HepG2 (cell line): ENCODE measurements at regions not wholly inside any gene's neighbourhood (a gene's known extent, or its start where the extent isn't known, plus 50 kb on each side); places are given as distances from the start of the nearest gene placed in this dataset.

Experiments
- ATAC-seq: fragments of 200-7000 bp; cut with Tn5 transposase; 3 replicates; pipeline ENCODE4 v1.9.1; 2020; ENCODE audit warnings: mild to moderate bottlenecking, moderate library complexity
- BruUV-seq: library from RNA; stranded (reverse); fragments of 400-500 nt; replicated peaks from 2 replicates; lab custom pipeline; 2021; lab: Mats Ljungman, UMichigan
- CTCF ChIA-PET: fragments of 300-600 bp; formaldehyde crosslinking; extraction: SDS; loops from one replicate; lab custom pipeline; 2021; ENCODE audit warnings: low total read pairs, inconsistent platforms, low intra/inter-chr PET ratio; lab: Yijun Ruan, JAX
- POLR2A ChIA-PET: fragments of 350-600 bp; sonication (Branson Sonifier 250); formaldehyde crosslinking; loops from one replicate; lab custom pipeline; 2020; ENCODE audit warnings: antibody characterized with exemption, inconsistent platforms; lab: Yijun Ruan, JAX
- DNase-seq: peaks from one replicate; pipeline ENCODE4 v3.0.0-alpha.2; 2015; ENCODE audit warnings: low spot score
- FAIRE-seq: peaks from 3 replicates; lab custom pipeline; 2011; peaks lifted over from hg19 to GRCh38; lab: Jason Lieb, UNC
- H2AFZ ChIP-seq: one replicate; pipeline ENCODE4 v1.6.1; 2011; ENCODE audit warnings: low read length, inconsistent platforms
- H3K27ac ChIP-seq: fragments of 300-600 bp; 3 replicates; pipeline ENCODE4 v1.8.0; 2011; ENCODE audit warnings: mixed run types, mild to moderate bottlenecking, mixed read lengths, low read length, inconsistent platforms; ENCODE audit not compliant: insufficient read depth; ENCODE audit errors: extremely low read length
- H3K27me3 ChIP-seq, 2 experiments: fragments of 200-600 bp in 1 of 2; 2 replicates in 1 of 2; 3 replicates in 1 of 2; pipeline versions ENCODE4 v1.6.0 to v1.8.0; 2011; ENCODE audit warnings: low read length in 2 of 2, mild to moderate bottlenecking in 2 of 2, moderate library complexity in 2 of 2, inconsistent platforms in 1 of 2; ENCODE audit not compliant: insufficient read depth in 2 of 2, control insufficient read depth in 1 of 2
- H3K36me3 ChIP-seq, 2 experiments: fragments of 200-600 bp in 1 of 2; replicated peaks in 1 of 2; 2 replicates in 1 of 2; 3 replicates in 1 of 2; pipeline versions ENCODE4 v1.5.1 to v1.8.0; 2011; ENCODE audit warnings: low read length in 2 of 2, inconsistent platforms in 1 of 2; ENCODE audit not compliant: insufficient read depth in 2 of 2, control insufficient read depth in 1 of 2
- H3K4me1 ChIP-seq: 2 replicates; pipeline ENCODE4 v1.5.1; 2012; ENCODE audit warnings: low read length, inconsistent platforms; ENCODE audit not compliant: insufficient read depth
- H3K4me2 ChIP-seq: 2 replicates; pipeline ENCODE4 v1.6.0; 2011; ENCODE audit warnings: low read depth, low read length, inconsistent platforms
- H3K4me3 ChIP-seq, 3 experiments: fragments of 200-600 bp in 1 of 3; sonication (generic), shearing (Covaris generic) in 1 of 3; replicated peaks in 1 of 3; 2 replicates each; pipeline ENCODE4 v1.5.1; 2011 to 2016; ENCODE audit warnings: low read length in 3 of 3, inconsistent platforms in 2 of 3, low read depth in 2 of 3, mild to moderate bottlenecking in 2 of 3, control low read depth in 1 of 3, mixed read lengths in 1 of 3; ENCODE audit not compliant: insufficient read depth in 1 of 3
- H3K79me2 ChIP-seq: one replicate; pipeline ENCODE4 v1.6.1; 2011; ENCODE audit warnings: low read length, inconsistent platforms; ENCODE audit not compliant: insufficient read depth
- H3K9ac ChIP-seq: 2 replicates; pipeline ENCODE4 v1.6.0; 2011; ENCODE audit warnings: mild to moderate bottlenecking, low read depth, low read length, inconsistent platforms; ENCODE audit not compliant: insufficient read depth
- H3K9me3 ChIP-seq: 2 replicates; pipeline ENCODE4 v1.5.1; 2012; ENCODE audit warnings: mild to moderate bottlenecking, low read length
- H4K20me1 ChIP-seq: 2 replicates; pipeline ENCODE4 v1.6.0; 2011; ENCODE audit warnings: inconsistent platforms, mild to moderate bottlenecking, low read length, moderate library complexity; ENCODE audit not compliant: insufficient read depth
- ETV6 ChIP-seq: sonication (generic); formaldehyde crosslinking; conservative IDR thresholded peaks from 2 replicates; pipeline ENCODE4 v1.4.0; 2020; ENCODE audit warnings: missing genetic modification reagents
- GZF1 ChIP-seq: sonication (generic); formaldehyde crosslinking; IDR thresholded peaks from 2 replicates; pipeline ENCODE4 v1.5.1; 2020; ENCODE audit warnings: mild to moderate bottlenecking, missing genetic modification reagents
- HNF4A ChIP-seq: sonication (generic); formaldehyde crosslinking; IDR thresholded peaks from 2 replicates; pipeline ENCODE4 v1.4.0; 2020; ENCODE audit warnings: missing genetic modification reagents
- POLR2G ChIP-seq: fragments of 200-400 bp; formaldehyde crosslinking; IDR thresholded peaks from 2 replicates; pipeline ENCODE4 v1.6.1; 2018; ENCODE audit warnings: mild to moderate bottlenecking, low read depth, low read length, moderate library complexity
- TARDBP ChIP-seq: sonication (generic); formaldehyde crosslinking; IDR thresholded peaks from 2 replicates; pipeline ENCODE4 v1.8.0; 2022; ENCODE audit warnings: mild to moderate bottlenecking, missing genetic modification reagents
- ZFP41 ChIP-seq: sonication (generic); formaldehyde crosslinking; IDR thresholded peaks from 2 replicates; pipeline ENCODE4 v1.4.0; 2020; ENCODE audit warnings: mild to moderate bottlenecking, missing genetic modification reagents, borderline replicate concordance
- ZNF260 ChIP-seq: sonication (generic); formaldehyde crosslinking; IDR thresholded peaks from 2 replicates; pipeline ENCODE4 v1.4.0; 2020; ENCODE audit warnings: missing genetic modification reagents, low read depth, mild to moderate bottlenecking, borderline replicate concordance
- ZNF264 ChIP-seq: sonication (generic); formaldehyde crosslinking; IDR thresholded peaks from 2 replicates; pipeline ENCODE4 v1.4.0; 2020; ENCODE audit warnings: missing genetic modification reagents
- ZNF558 ChIP-seq: sonication (generic); formaldehyde crosslinking; IDR thresholded peaks from 2 replicates; pipeline ENCODE4 v1.9.0; 2022; ENCODE audit warnings: mild to moderate bottlenecking, missing genetic modification reagents, borderline replicate concordance
- ZNF598 ChIP-seq: sonication (generic); formaldehyde crosslinking; IDR thresholded peaks from 2 replicates; pipeline ENCODE4 v1.5.1; 2020; ENCODE audit warnings: mild to moderate bottlenecking, missing genetic modification reagents, borderline replicate concordance
- ZNF747 ChIP-seq: sonication (generic); formaldehyde crosslinking; IDR thresholded peaks from 2 replicates; pipeline ENCODE4 v1.8.1; 2023; ENCODE audit warnings: missing genetic modification reagents, mild to moderate bottlenecking, borderline replicate concordance
- in situ Hi-C: cut with HindIII; loops from 2 replicates; pipeline ENCODE4 v1.10.0; 2017; ENCODE audit warnings: low pct_unique_long_range_greater_than_20kb; ENCODE audit not compliant: extremely low pct_ligation_motif_present
- intact Hi-C: fragments of 100-400 bp; cut with micrococcal nuclease; formaldehyde crosslinking; loops from one replicate; pipeline ENCODE4 v1.10.0; 2022; ENCODE audit not compliant: unreplicated experiment
- TF ChIP-seq, protein P1 (sequence below): IDR thresholded peaks from 2 replicates; pipeline ENCODE4 v1.6.1; 2018; ENCODE audit warnings: missing genetic modification reagents

DNA sequence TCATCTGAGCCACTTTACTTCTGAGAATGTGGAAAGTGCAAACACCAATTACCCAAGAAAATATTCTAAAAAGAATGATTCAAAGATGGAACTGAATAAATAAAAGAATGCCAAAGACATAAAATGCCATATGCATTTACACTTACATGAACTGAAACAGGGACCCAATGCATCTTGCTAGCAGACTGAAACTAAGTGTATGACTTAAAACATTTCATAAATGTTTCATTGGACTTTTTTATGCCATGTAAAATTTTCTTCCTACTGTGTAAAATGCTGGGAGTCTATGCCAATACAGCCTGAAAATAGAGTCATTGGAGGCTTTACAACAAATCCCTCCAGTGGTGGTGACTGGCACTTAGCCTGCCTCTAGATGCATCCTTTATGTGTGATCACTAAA, 735.1 kb upstream of the CCDC54 start:
- H3K27me3 ChIP-seq: no peaks in the 10 kb centered on the region
- no peaks in the 10 kb centered on the region for H3K4me1 ChIP-seq
- POLR2A ChIA-PET: no interaction called here
- in situ Hi-C loops (no loop called here), intact Hi-C loops (no loop called here)
- H3K27ac ChIP-seq: no peak overlapping the region
- H3K79me2 ChIP-seq: no peaks in the 10 kb centered on the region
- no TSS peak for BruUV-seq
- H4K20me1 ChIP-seq: no peaks in the 10 kb centered on the region
- H3K9me3 ChIP-seq: no peaks in the 10 kb centered on the region
- H3K4me2 ChIP-seq: no peak overlapping the region
- CTCF ChIA-PET: no interaction called here
- H3K4me3 ChIP-seq: no peak overlapping the region
- H3K9ac ChIP-seq: no peak overlapping the region
- TF ChIP-seq ZNF264 (CRISPR knock-in tag) (no peak), ZNF558 (CRISPR knock-in tag) (no peak), ZFP41 (CRISPR knock-in tag) (no peak), ZNF747 (CRISPR knock-in tag) (no peak), ZNF260 (CRISPR knock-in tag) (no peak), POLR2G (no peak), GZF1 (CRISPR knock-in tag) (no peak), ETV6 (CRISPR knock-in tag) (no peak), TARDBP (CRISPR knock-in tag) (no peak), ZNF598 (CRISPR knock-in tag) (no peak), HNF4A (CRISPR knock-in tag) (no peak)
- TF ChIP-seq, protein P1, sequence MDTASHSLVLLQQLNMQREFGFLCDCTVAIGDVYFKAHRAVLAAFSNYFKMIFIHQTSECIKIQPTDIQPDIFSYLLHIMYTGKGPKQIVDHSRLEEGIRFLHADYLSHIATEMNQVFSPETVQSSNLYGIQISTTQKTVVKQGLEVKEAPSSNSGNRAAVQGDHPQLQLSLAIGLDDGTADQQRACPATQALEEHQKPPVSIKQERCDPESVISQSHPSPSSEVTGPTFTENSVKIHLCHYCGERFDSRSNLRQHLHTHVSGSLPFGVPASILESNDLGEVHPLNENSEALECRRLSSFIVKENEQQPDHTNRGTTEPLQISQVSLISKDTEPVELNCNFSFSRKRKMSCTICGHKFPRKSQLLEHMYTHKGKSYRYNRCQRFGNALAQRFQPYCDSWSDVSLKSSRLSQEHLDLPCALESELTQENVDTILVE: no peak
- H3K36me3 ChIP-seq: no peaks in the 10 kb centered on the region
- FAIRE-seq (no peak), ATAC-seq (no peak), DNase-seq (no peak)
- no peak overlapping the region for H2AFZ ChIP-seq
